ENCODE measurements at regions not wholly inside any gene's neighbourhood (a gene's known extent, or its start where the extent isn't known, plus 50 kb on each side); places are given as distances from the start of the nearest gene placed in this dataset.

GRCh38 chr6:147449405-147450161 is 58.9 kb upstream of the SAMD5 start:
- TF ChIP-seq CTCF (conservative IDR thresholded peaks at IDR 0.05 in 1 of 2, IDR thresholded peaks at IDR 0.05 in 1 of 2; ENCODE audit: extremely low read depth in 1 of 2, insufficient read depth in 1 of 2, low read depth in 1 of 2, low read length in 2 of 2) (no peak), EZH2 (IDR thresholded peaks at IDR 0.05; ENCODE audit: borderline replicate concordance, low read length) (no peak)
